WTC11 (cell line): ENCODE measurements at regions not wholly inside any gene's neighbourhood (a gene's known extent, or its start where the extent isn't known, plus 50 kb on each side); places are given as distances from the start of the nearest gene placed in this dataset.

Source experiments
- ATAC-seq: fragments of 200-7000 bp; cut with Tn5 transposase; 2 replicates; pipeline ENCODE4 v1.10.0; 2021; ENCODE audit warnings: mild to moderate bottlenecking, moderate library complexity
- CTCF ChIA-PET: fragments of 300-600 bp; sonication (Branson Sonifier 250); formaldehyde crosslinking; loops from one replicate; lab custom pipeline; 2021; ENCODE audit warnings: antibody characterized with exemption; lab: Charles Lee
- POLR2A ChIA-PET: fragments of 350-600 bp; sonication (Branson Sonifier 250); formaldehyde crosslinking; loops from one replicate; lab custom pipeline; 2021; ENCODE audit warnings: antibody characterized with exemption; lab: Charles Lee
- DNase-seq: peaks from one replicate; pipeline ENCODE4 v3.0.0; 2021; ENCODE audit warnings: low spot score
- H3K27ac Mint-ChIP-seq: 2 replicates; pipeline ENCODE4 v1.8.0; 2021; ENCODE audit warnings: mixed read lengths
- H3K27me3 Mint-ChIP-seq: 2 replicates; pipeline ENCODE4 v1.8.0; 2021; ENCODE audit warnings: low read depth, mild to moderate bottlenecking, moderate library complexity, mixed read lengths
- H3K36me3 Mint-ChIP-seq: 2 replicates; pipeline ENCODE4 v1.8.0; 2021; ENCODE audit warnings: mixed read lengths
- H3K4me1 Mint-ChIP-seq: 2 replicates; pipeline ENCODE4 v1.8.0; 2022; ENCODE audit warnings: mixed read lengths
- H3K4me3 Mint-ChIP-seq: 2 replicates; pipeline ENCODE4 v1.8.0; 2021; ENCODE audit warnings: mild to moderate bottlenecking, moderate library complexity, mixed read lengths
- H3K9me3 Mint-ChIP-seq: 2 replicates; pipeline ENCODE4 v1.8.0; 2021; ENCODE audit warnings: mixed read lengths
- CBFB ChIP-seq: sonication (generic); formaldehyde crosslinking; IDR thresholded peaks from 2 replicates; pipeline ENCODE4 v1.8.1; 2022; ENCODE audit warnings: mild to moderate bottlenecking, low read depth, missing genetic modification reagents
- CREM ChIP-seq: sonication (generic); formaldehyde crosslinking; IDR thresholded peaks from 2 replicates; pipeline ENCODE4 v1.8.1; 2022; ENCODE audit warnings: mild to moderate bottlenecking, missing genetic modification reagents, moderate library complexity
- GABPB1 ChIP-seq: sonication (generic); formaldehyde crosslinking; IDR thresholded peaks from 2 replicates; pipeline ENCODE4 v1.8.1; 2023; ENCODE audit warnings: mild to moderate bottlenecking, missing genetic modification reagents
- KAT7 ChIP-seq: sonication (generic); formaldehyde crosslinking; IDR thresholded peaks from 2 replicates; pipeline ENCODE4 v1.8.1; 2023; ENCODE audit warnings: missing genetic modification reagents, mild to moderate bottlenecking, borderline replicate concordance
- NR1H2 ChIP-seq: sonication (generic); formaldehyde crosslinking; IDR thresholded peaks from 2 replicates; pipeline ENCODE4 v1.9.0; 2021; ENCODE audit warnings: mild to moderate bottlenecking, moderate library complexity, missing genetic modification reagents
- OVOL2 ChIP-seq: fragments of 250-450 bp; sonication (Bioruptor Pico); IDR thresholded peaks from 2 replicates; pipeline ENCODE4 v1.9.0; 2021; ENCODE audit warnings: mild to moderate bottlenecking, borderline replicate concordance
- RELA ChIP-seq: sonication (generic); formaldehyde crosslinking; IDR thresholded peaks from 2 replicates; pipeline ENCODE4 v1.8.1; 2022; ENCODE audit warnings: missing genetic modification reagents, mild to moderate bottlenecking, borderline replicate concordance
- RORB ChIP-seq: fragments of 250-450 bp; sonication (Bioruptor Pico); IDR thresholded peaks from 2 replicates; pipeline ENCODE4 v1.9.0; 2021; ENCODE audit warnings: mild to moderate bottlenecking
- TEAD4 ChIP-seq: sonication (generic); formaldehyde crosslinking; IDR thresholded peaks from 2 replicates; pipeline ENCODE4 v1.8.0; 2022; ENCODE audit warnings: mild to moderate bottlenecking, missing genetic modification reagents
- ZNF232 ChIP-seq: sonication (generic); formaldehyde crosslinking; IDR thresholded peaks from 2 replicates; pipeline ENCODE4 v1.8.0; 2022; ENCODE audit warnings: mild to moderate bottlenecking, missing genetic modification reagents
- ZNF396 ChIP-seq: fragments of 250-450 bp; sonication (Bioruptor Pico); IDR thresholded peaks from 2 replicates; pipeline ENCODE4 v1.8.0; 2021; ENCODE audit warnings: mild to moderate bottlenecking, moderate library complexity, borderline replicate concordance
- TF ChIP-seq, protein P1 (sequence below): sonication (generic); formaldehyde crosslinking; IDR thresholded peaks from 2 replicates; pipeline ENCODE4 v1.8.1; 2022; ENCODE audit warnings: low read depth, missing genetic modification reagents, borderline replicate concordance
- TF ChIP-seq, protein P2 (sequence below): sonication (generic); formaldehyde crosslinking; IDR thresholded peaks from 2 replicates; pipeline ENCODE4 v1.8.1; 2022; ENCODE audit warnings: mild to moderate bottlenecking, moderate library complexity, missing genetic modification reagents
- TF ChIP-seq, protein P3 (sequence below): fragments of 250-450 bp; sonication (Bioruptor Pico); IDR thresholded peaks from 2 replicates; pipeline ENCODE4 v1.9.0; 2021; ENCODE audit warnings: mild to moderate bottlenecking
- TF ChIP-seq, protein P4 (sequence below): sonication (generic); formaldehyde crosslinking; IDR thresholded peaks from 2 replicates; pipeline ENCODE4 v1.8.0; 2022; ENCODE audit warnings: mild to moderate bottlenecking, missing genetic modification reagents
- TF ChIP-seq, protein P5 (sequence below): sonication (generic); formaldehyde crosslinking; IDR thresholded peaks from 2 replicates; pipeline ENCODE4 v1.8.1; 2023; ENCODE audit warnings: mild to moderate bottlenecking, missing genetic modification reagents
- TF ChIP-seq, protein P6 (sequence below): fragments of 250-450 bp; sonication (Bioruptor Pico); conservative IDR thresholded peaks from 2 replicates; pipeline ENCODE4 v1.9.0; 2021; ENCODE audit warnings: mild to moderate bottlenecking

DNA sequence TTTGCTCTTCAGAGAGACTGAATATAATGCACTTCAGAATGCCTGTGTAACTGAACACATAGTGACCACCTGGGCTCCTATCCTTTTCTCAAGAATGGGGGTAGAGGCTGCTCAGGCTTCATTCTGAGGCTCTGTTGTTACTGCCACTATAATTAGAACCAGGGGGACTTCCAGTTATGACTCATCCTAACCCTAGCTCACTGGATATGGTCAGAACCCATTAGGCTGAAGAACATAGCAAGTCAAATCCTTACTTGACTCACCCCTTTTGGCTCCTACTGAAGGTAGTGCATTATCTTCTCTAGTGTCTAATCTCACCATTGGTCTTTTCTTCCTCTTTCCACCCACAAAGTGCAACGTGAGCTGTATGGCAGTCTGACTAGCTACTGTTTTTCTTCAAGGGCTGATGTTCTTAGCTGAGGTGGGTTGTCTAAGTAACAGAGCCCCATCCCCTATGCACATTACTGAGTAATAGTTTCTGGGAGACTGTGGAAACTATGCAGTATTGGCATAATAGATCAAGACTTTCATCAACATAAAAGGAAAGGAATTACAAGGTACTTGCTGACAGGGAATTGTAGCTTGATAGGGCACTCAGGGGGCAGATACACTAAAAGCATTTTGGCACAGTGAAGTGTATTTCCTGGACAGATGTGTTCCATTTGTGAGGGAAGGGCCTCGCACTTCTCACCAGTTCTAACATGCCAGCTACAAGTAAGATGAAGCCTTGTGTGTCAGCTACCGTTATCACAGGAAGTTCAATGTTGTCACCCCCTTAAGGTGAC, 431.0 kb upstream of the MEF2C start (continued):
- TF ChIP-seq, protein P1, sequence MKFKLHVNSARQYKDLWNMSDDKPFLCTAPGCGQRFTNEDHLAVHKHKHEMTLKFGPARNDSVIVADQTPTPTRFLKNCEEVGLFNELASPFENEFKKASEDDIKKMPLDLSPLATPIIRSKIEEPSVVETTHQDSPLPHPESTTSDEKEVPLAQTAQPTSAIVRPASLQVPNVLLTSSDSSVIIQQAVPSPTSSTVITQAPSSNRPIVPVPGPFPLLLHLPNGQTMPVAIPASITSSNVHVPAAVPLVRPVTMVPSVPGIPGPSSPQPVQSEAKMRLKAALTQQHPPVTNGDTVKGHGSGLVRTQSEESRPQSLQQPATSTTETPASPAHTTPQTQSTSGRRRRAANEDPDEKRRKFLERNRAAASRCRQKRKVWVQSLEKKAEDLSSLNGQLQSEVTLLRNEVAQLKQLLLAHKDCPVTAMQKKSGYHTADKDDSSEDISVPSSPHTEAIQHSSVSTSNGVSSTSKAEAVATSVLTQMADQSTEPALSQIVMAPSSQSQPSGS (CRISPR knock-in tag): no peak
- TF ChIP-seq, protein P2, sequence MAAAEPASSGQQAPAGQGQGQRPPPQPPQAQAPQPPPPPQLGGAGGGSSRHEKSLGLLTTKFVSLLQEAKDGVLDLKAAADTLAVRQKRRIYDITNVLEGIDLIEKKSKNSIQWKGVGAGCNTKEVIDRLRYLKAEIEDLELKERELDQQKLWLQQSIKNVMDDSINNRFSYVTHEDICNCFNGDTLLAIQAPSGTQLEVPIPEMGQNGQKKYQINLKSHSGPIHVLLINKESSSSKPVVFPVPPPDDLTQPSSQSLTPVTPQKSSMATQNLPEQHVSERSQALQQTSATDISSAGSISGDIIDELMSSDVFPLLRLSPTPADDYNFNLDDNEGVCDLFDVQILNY: no peak

DNA sequence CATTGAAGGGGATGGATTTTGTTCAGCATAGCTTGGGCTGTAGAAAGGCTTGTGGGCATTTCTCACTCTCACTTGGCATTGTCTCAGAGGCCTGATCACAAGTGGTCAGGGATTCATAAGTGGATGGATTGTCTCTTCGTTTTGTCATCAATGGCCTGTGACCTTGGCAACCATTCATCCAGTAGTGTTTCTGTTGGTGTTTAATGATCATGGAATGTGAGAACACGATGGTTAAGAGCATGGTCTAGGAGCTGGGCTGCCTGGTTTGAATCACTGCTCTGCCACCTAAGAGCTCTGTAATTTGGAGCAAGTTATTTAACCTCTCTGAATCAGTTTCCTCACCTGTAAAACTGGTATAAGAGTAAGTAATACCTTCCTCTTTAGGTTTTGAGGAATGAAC, 430.1 kb upstream of the MEF2C start:
- ATAC-seq (no peak), DNase-seq (no peak)
- Mint-ChIP-seq H3K27me3 (no peaks in the 10 kb centered on the region), H3K4me3 (no peak overlapping the region), H3K9me3 (0 out of 2 replicates have a peak, but pooled peaks cover 3% of the 10 kb centered on the region), H3K27ac (no peak overlapping the region), H3K4me1 (peaks cover 8% of the 10 kb centered on the region), H3K36me3 (no peaks in the 10 kb centered on the region)
- TF ChIP-seq ZNF396 (CRISPR knock-in tag): no peak
- TF ChIP-seq RELA: no peak
- no peak for TF ChIP-seq RORB
- TF ChIP-seq CREM: no peak
- TF ChIP-seq, protein P3, sequence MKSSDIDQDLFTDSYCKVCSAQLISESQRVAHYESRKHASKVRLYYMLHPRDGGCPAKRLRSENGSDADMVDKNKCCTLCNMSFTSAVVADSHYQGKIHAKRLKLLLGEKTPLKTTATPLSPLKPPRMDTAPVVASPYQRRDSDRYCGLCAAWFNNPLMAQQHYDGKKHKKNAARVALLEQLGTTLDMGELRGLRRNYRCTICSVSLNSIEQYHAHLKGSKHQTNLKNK: no peak
- TF ChIP-seq ZNF232 (CRISPR knock-in tag): no peak
- TF ChIP-seq NR1H2 (CRISPR knock-in tag): no peak
- no peak for TF ChIP-seq TEAD4 (CRISPR knock-in tag)
- no peak for TF ChIP-seq GABPB1
- TF ChIP-seq, protein P4, sequence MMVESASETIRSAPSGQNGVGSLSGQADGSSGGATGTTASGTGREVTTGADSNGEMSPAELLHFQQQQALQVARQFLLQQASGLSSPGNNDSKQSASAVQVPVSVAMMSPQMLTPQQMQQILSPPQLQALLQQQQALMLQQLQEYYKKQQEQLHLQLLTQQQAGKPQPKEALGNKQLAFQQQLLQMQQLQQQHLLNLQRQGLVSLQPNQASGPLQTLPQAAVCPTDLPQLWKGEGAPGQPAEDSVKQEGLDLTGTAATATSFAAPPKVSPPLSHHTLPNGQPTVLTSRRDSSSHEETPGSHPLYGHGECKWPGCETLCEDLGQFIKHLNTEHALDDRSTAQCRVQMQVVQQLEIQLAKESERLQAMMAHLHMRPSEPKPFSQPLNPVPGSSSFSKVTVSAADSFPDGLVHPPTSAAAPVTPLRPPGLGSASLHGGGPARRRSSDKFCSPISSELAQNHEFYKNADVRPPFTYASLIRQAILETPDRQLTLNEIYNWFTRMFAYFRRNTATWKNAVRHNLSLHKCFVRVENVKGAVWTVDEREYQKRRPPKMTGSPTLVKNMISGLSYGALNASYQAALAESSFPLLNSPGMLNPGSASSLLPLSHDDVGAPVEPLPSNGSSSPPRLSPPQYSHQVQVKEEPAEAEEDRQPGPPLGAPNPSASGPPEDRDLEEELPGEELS: no peak
- TF ChIP-seq, protein P5, sequence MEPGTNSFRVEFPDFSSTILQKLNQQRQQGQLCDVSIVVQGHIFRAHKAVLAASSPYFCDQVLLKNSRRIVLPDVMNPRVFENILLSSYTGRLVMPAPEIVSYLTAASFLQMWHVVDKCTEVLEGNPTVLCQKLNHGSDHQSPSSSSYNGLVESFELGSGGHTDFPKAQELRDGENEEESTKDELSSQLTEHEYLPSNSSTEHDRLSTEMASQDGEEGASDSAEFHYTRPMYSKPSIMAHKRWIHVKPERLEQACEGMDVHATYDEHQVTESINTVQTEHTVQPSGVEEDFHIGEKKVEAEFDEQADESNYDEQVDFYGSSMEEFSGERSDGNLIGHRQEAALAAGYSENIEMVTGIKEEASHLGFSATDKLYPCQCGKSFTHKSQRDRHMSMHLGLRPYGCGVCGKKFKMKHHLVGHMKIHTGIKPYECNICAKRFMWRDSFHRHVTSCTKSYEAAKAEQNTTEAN (CRISPR knock-in tag): no peak
- TF ChIP-seq KAT7 (CRISPR knock-in tag): no peak
- TF ChIP-seq, protein P6, sequence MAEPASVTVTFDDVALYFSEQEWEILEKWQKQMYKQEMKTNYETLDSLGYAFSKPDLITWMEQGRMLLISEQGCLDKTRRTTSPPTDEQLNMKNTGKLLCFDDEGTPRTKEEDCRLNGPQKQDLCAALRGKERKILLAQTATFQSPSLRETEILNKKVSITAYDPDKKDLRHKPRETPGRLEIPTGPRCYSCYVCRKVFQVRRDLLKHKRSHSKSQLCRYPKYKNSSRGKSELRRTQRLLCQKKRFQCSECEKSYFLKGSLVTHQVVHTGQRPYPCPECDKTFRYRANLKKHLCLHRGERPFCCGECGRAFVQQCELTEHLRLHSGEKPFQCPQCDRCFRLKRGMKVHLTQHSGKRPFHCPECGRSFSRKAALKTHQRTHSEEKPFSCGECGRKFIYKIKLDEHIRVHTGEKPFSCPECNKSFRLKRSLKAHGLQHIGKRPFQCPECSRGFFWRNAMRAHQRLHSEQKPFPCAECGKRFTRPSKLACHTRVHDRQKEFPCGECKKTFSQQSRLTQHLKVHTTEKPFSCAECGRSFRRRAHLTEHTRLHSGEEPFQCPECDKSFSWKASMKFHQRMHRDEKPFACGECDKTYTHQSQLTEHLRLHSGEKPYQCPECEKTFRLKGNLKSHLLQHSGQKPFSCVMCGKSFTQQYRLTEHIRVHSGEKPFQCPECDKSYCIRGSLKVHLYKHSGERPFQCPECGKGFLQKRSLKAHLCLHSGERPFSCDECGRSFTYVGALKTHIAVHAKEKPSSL (CRISPR knock-in tag): no peak
- no peak for TF ChIP-seq CBFB
- TF ChIP-seq OVOL2: no peak
- POLR2A ChIA-PET: no interaction called here
- CTCF ChIA-PET: no interaction called here
